Activated CD4-positive, alpha-beta memory T cell treated with anti-CD3 and anti-CD28 coated beads, Interleukin-2, amount 10 ng/mL, durations not matched to agents 7 days and 5 days (primary cell): ENCODE measurements at regions not wholly inside any gene's neighbourhood (a gene's known extent, or its start where the extent isn't known, plus 50 kb on each side); places are given as distances from the start of the nearest gene placed in this dataset.
"Not testable (repeated sequence)": the region's sequence is repeated elsewhere in the genome, so short reads cannot be mapped to it uniquely, and the experiment has no call there.

Experiments used
- CTCF ChIA-PET: fragments of 350-600 bp; sonication (Branson Sonifier 250); formaldehyde crosslinking; loops from one replicate; lab custom pipeline; 2021; ENCODE audit warnings: antibody characterized with exemption, inconsistent platforms; lab: Charles Lee
- POLR2A ChIA-PET: fragments of 350-600 bp; sonication (Branson Sonifier 250); formaldehyde crosslinking; loops from one replicate; lab custom pipeline; 2021; ENCODE audit warnings: antibody characterized with exemption; lab: Charles Lee
- DNase-seq: peaks from one replicate; pipeline ENCODE4 v3.0.0-alpha.2; 2020
- H3K27ac Mint-ChIP-seq: one replicate; pipeline ENCODE4 v1.8.0; 2021; ENCODE audit warnings: mild to moderate bottlenecking, mixed read lengths
- H3K27me3 Mint-ChIP-seq: one replicate; pipeline ENCODE4 v1.8.0; 2021; ENCODE audit warnings: mixed read lengths
- H3K36me3 Mint-ChIP-seq: one replicate; pipeline ENCODE4 v1.8.0; 2021; ENCODE audit warnings: low read depth, mixed read lengths
- H3K4me1 Mint-ChIP-seq: one replicate; pipeline ENCODE4 v1.8.0; 2021; ENCODE audit warnings: mixed read lengths
- H3K4me3 Mint-ChIP-seq: one replicate; pipeline ENCODE4 v1.8.0; 2021; ENCODE audit warnings: mild to moderate bottlenecking, mixed read lengths
- H3K9me3 Mint-ChIP-seq: one replicate; pipeline ENCODE4 v1.8.0; 2021; ENCODE audit warnings: mixed read lengths

DNA sequence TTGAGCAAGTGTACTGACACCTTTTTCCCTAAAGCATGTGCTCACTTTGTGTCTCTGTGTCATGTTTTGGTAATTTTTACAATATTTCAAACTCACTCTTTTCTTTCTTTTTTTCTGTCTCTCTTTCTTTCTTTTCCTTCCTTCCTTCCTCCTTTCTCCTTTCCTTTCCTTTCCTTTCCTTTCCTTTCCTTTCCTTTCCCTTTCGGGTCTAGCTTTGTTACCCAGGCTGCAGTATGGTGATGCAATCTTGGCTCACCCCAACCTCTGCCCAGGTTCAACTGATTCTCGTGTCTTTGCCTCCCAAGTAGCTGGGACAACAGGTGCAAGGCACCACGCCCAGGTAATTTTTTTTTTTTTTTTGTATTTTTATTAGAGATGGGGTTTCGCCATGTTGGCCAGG, 60.4 kb upstream of the TINAGL1 start:
- DNase-seq: no peak
- ChIA-PET CTCF (no interaction called here), POLR2A (no interaction called here)
- Mint-ChIP-seq H3K4me1 (no peaks in the 10 kb centered on the region), H3K27ac (no peak overlapping the region), H3K36me3 (no peaks in the 10 kb centered on the region), H3K9me3 (peaks cover 3% of the 10 kb centered on the region), H3K27me3 (peaks cover 14% of the 10 kb centered on the region), H3K4me3 (no peak overlapping the region)

DNA sequence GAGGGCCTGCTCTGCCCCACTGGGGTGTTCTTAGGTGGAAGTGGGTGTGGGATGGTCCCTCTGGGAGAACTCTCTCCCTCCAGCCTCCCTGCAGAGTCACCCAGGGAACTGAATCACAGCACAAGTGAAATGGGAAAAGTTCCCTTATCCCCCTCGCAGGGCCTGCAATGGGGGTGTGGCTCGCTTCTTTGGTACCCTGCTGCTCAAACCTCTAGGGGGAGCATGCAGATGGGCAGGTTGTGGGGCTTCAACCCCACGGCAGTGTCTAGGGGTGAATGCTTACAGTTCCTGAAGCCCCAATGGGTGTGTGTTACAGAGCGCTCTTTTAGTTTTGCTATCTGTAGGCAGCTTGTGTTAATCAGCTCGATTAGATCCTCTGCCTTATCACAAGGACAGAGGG, 59.0 kb upstream of the TINAGL1 start:
- ChIA-PET CTCF (no interaction called here), POLR2A (no interaction called here)
- DNase-seq: no peak
- no peaks in the 10 kb centered on the region for H3K4me1 Mint-ChIP-seq
- H3K27ac Mint-ChIP-seq: no peak overlapping the region
- peaks cover 9% of the 10 kb centered on the region for H3K27me3 Mint-ChIP-seq
- no peaks in the 10 kb centered on the region for H3K36me3 Mint-ChIP-seq
- peaks cover 3% of the 10 kb centered on the region for H3K9me3 Mint-ChIP-seq
- H3K4me3 Mint-ChIP-seq: no peak overlapping the region

DNA sequence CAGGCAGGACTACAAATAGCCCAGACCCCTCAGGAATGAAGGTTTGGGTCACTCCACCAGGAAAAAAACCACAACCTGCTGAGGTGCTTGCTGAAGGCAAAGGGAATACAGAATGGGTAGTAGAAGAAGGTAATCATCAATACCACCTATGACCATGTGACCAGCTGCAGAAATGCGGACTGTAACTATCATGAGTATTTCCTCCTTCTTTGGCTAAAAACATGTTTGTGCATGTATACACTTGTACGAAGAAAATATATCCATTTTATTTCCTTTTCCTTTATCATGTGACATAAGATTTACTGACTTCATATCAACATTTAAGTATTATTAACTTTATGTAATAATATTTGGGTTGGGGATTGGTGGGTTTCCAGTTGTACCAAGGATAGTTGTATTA, 58.3 kb upstream of the TINAGL1 start:
- H3K4me1 Mint-ChIP-seq, H3K27me3 Mint-ChIP-seq, H3K27ac Mint-ChIP-seq, H3K4me3 Mint-ChIP-seq, POLR2A ChIA-PET, DNase-seq, CTCF ChIA-PET, H3K9me3 Mint-ChIP-seq, H3K36me3 Mint-ChIP-seq: not testable (repeated sequence)

DNA sequence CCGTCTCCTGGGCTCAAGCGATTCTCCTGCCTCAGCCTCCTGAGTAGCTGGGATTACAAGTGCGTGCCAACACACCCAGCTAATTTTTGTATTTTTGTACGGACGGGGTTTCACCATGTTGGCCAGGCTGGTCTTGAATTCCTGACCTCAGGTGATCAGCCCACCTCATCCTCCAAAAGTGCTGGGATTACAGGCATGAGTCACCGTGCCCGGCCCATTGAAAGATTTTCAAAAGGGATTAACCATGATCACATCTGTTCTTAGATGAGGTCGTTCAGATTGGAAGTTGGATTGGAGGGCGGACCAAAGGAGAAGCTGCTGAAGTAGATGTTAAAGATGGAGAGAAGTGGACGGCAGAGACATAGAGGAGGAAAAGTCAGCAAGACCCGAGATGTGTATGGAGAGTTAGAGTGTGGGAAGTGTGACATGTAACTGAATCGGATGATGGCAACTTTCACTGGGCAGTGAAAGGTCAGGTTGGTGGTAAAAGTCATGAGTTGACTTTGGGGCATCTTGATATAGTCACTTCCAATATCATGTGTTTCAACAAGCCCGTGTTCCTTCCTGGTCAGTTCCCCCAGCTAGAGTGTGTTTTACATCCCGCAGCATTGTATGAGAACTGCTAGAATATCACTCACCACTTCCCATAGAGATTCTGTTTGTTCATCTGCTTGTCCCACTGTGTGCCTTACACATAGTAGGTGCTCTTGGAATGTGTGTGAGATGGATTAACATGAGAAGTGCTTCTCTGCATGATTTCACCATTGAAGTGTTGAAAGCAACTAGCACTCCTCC, 54.4 kb upstream of the TINAGL1 start:
- H3K4me3 Mint-ChIP-seq: no peak overlapping the region
- H3K4me1 Mint-ChIP-seq: no peaks in the 10 kb centered on the region
- ChIA-PET POLR2A (no interaction called here), CTCF (interaction anchor here (0.9 kb wide), 1 partner anchor 27 kb away, joined by 3 read pairs; no protein-coding TSS in a partner anchor)
- H3K36me3 Mint-ChIP-seq: no peaks in the 10 kb centered on the region
- DNase-seq: no peak
- H3K27ac Mint-ChIP-seq: no peak overlapping the region
- no peaks in the 10 kb centered on the region for H3K9me3 Mint-ChIP-seq
- H3K27me3 Mint-ChIP-seq: peaks cover 15% of the 10 kb centered on the region

DNA sequence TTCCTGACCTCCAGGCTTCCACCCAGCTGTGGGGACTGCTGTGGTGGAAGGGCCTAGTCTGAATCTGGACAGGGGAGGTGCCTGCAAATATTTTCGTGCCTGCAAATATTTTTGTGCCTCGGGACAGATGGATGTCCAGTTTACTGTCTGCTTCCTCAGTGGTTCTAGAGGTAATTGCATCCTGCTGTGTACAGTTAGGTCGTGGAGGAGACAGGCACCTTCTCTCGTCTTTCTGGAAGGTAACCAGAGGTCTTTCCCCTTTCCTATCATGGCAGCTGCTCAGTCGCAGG, 53.8 kb upstream of the TINAGL1 start:
- H3K9me3 Mint-ChIP-seq: no peaks in the 10 kb centered on the region
- ChIA-PET POLR2A (no interaction called here), CTCF (interaction anchor here (0.9 kb wide), 1 partner anchor 26 kb away, joined by 3 read pairs; no protein-coding TSS in a partner anchor)
- peaks cover 16% of the 10 kb centered on the region for H3K27me3 Mint-ChIP-seq
- H3K27ac Mint-ChIP-seq: no peak overlapping the region
- H3K4me3 Mint-ChIP-seq: no peak overlapping the region
- no peaks in the 10 kb centered on the region for H3K4me1 Mint-ChIP-seq
- no peaks in the 10 kb centered on the region for H3K36me3 Mint-ChIP-seq
- DNase-seq: no peak

DNA sequence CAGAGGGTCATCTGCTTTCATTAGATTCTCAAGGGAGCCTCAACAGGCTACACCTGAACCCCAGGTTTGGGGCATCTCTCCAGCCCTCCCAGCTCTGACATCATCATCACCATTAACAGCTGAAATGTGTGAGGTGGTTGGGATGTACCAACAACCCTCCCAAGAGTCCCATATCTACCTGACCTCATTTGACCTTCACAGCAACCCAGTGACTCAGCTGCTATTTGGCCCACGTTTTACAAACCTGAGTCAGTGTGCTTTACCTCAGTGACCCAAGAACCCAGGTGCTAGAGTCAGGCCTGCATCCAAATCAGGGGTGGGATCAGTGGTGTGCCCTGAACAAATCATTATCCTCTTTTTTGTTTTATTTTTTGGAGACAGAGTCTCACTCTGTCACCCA, 53.3 kb upstream of the TINAGL1 start:
- ChIA-PET POLR2A (no interaction called here), CTCF (interaction anchor here (0.9 kb wide), 1 partner anchor 26 kb away, joined by 3 read pairs; no protein-coding TSS in a partner anchor)
- Mint-ChIP-seq H3K27ac (no peak overlapping the region), H3K9me3 (no peaks in the 10 kb centered on the region), H3K36me3 (no peaks in the 10 kb centered on the region), H3K27me3 (peaks cover 20% of the 10 kb centered on the region), H3K4me3 (no peak overlapping the region), H3K4me1 (no peaks in the 10 kb centered on the region)
- DNase-seq: no peak

DNA sequence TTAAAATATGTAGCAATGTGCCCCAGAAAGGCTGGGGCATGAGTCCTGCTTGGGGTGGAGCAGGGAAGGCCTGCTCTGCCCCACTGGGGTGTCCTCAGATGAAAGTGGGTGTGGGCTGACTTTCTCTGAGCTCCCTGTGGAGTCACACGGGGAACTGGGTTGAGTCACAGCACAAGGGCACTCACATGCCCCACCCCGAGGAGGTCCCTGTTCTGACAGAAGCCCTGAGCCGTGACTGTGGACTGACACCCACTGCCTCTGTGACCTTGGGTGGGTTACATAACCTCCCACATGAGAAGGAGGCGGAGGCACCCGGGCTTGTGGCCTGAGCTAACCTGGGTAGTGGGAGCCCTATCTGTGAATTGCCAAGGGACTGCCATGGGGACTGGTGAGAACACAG, 52.5 kb upstream of the TINAGL1 start:
- H3K27ac Mint-ChIP-seq: no peak overlapping the region
- ChIA-PET POLR2A (no interaction called here), CTCF (interaction anchor here (0.9 kb wide), 1 partner anchor 25 kb away, joined by 3 read pairs; no protein-coding TSS in a partner anchor)
- no peaks in the 10 kb centered on the region for H3K36me3 Mint-ChIP-seq
- no peaks in the 10 kb centered on the region for H3K4me1 Mint-ChIP-seq
- H3K27me3 Mint-ChIP-seq: peaks cover 20% of the 10 kb centered on the region
- no peaks in the 10 kb centered on the region for H3K9me3 Mint-ChIP-seq
- H3K4me3 Mint-ChIP-seq: no peak overlapping the region
- no peak for DNase-seq

DNA sequence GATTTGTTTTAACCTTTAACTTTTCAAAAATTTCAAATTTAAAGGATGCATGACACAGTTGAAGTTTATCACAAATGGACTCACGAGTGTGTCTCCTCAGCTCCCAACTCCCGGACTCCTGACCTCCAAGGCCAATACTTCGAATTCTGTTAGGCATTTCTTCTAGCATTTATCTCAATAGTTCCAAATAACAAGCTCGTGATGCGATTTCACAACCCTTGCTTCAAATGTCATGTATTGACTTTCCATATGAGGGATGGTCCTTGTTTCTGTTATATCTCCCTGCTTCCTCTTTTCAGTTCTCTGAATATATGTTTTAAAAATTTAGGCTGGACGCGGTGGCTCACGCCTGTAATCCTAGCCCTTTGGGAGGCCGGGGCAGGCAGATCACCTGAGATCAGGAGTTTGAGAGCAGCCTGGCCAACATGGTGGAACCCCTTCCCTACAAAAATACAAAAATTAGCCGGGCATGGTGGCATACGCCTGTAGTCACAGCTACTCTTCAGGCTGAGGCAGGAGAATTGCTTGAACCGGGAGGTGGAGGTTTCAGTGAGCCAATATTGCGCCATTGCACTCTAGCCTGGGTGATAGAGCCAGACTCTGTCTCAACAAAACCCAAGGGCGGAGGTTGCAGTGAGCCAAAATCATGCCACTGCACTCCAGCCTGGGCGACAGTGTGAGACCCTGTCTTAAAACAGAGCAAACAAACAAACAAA, 52.0 kb upstream of the TINAGL1 start:
- H3K4me1 Mint-ChIP-seq: no peaks in the 10 kb centered on the region
- no peak overlapping the region for H3K4me3 Mint-ChIP-seq
- peaks cover 18% of the 10 kb centered on the region for H3K27me3 Mint-ChIP-seq
- DNase-seq: no peak
- H3K27ac Mint-ChIP-seq: no peak overlapping the region
- ChIA-PET CTCF (interaction anchor here (0.9 to 1.3 kb wide), 2 partner anchors 25 kb away, joined by 3 read pairs; no protein-coding TSS in a partner anchor), POLR2A (no interaction called here)
- H3K9me3 Mint-ChIP-seq: no peaks in the 10 kb centered on the region
- no peaks in the 10 kb centered on the region for H3K36me3 Mint-ChIP-seq
